ENCODE measurements at regions not wholly inside any gene's neighbourhood (a gene's known extent, or its start where the extent isn't known, plus 50 kb on each side); places are given as distances from the start of the nearest gene placed in this dataset.

DNA sequence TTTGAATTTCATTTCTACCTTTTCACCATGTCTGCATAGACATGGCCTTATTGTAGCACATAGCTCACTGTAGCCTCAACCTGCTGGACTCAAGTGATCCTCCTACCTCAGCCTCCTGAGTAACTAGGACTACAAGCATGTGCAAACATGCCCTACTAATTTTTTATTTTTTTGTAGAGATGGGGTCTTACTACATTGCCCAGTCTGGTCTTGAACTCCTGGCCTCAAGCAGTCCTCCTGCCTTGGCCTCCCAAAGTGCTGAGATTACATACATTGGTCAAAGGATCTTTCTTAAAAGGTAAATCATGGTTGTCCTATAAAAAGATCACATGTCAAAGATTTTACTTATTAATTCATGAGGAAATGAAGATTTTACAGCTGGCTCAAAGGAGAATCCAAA lies 57.2 kb upstream of the GOLGA8B start:
- TF ChIP-seq TOX (CRISPR knock-in tag; IDR thresholded peaks at IDR 0.05; ENCODE audit: borderline replicate concordance) = no peak
- TF ChIP-seq RARB (CRISPR knock-in tag; IDR thresholded peaks at IDR 0.05) = no peak
- TF ChIP-seq TCF4 (CRISPR knock-in tag; IDR thresholded peaks at IDR 0.05; ENCODE audit: borderline replicate concordance) = no peak

Measured in SK-N-SH treated with all-trans-retinoic acid at 6 μM for 48 hours (cell line).